ENCODE measurements at regions not wholly inside any gene's neighbourhood (a gene's known extent, or its start where the extent isn't known, plus 50 kb on each side); places are given as distances from the start of the nearest gene placed in this dataset.
"Not testable (repeated sequence)": the region's sequence is repeated elsewhere in the genome, so short reads cannot be mapped to it uniquely, and the experiment has no call there.

- H3K27me3 Mint-ChIP-seq (ENCODE audit: insufficient read depth, unreplicated experiment): peaks cover 8% of the 10 kb centered on the region
- H3K27ac Mint-ChIP-seq (ENCODE audit: unreplicated experiment): no peak overlapping the region
- ChIA-PET CTCF (no interaction called here), POLR2A (no interaction called here)
- intact Hi-C loops (cut with micrococcal nuclease; ENCODE audit: unreplicated experiment): no loop called here
- peaks cover 9% of the 10 kb centered on the region; the same call in 1 of the 2 replicates for H3K9me3 ChIP-seq
- H3K27me3 ChIP-seq (replicated peaks; ENCODE audit: control insufficient read depth, insufficient read depth, low read length): peaks cover 2% of the 10 kb centered on the region; the same call in 1 of the 2 replicates
- peaks cover 18% of the 10 kb centered on the region for H3K9me3 Mint-ChIP-seq (ENCODE audit: unreplicated experiment)
- BruUV-seq (replicated peaks): no TSS peak
- H3K4me1 Mint-ChIP-seq (ENCODE audit: low read depth, unreplicated experiment): no peaks in the 10 kb centered on the region
- no peak overlapping the region for H3K4me3 ChIP-seq (ENCODE audit: low read depth, low read length)
- no peak for DNase-seq
- TF ChIP-seq CTCF (IDR thresholded peaks at IDR 0.05; ENCODE audit: insufficient read depth in 1 of 2, low read depth in 1 of 2, low read length in 1 of 2, severe bottlenecking in 1 of 2, unreplicated experiment in 1 of 2): no peak
- no peaks in the 10 kb centered on the region for H3K36me3 Mint-ChIP-seq (ENCODE audit: insufficient read depth, unreplicated experiment)
- no peaks in the 10 kb centered on the region for H3K36me3 ChIP-seq (ENCODE audit: control insufficient read depth, insufficient read depth, low read length)
- H3K4me3 Mint-ChIP-seq (ENCODE audit: unreplicated experiment): no peak overlapping the region
- no peaks in the 10 kb centered on the region for H3K4me1 ChIP-seq
Observed at GRCh38 chr2:134035605-134036370, 218.1 kb upstream of the MGAT5 start.

- BruUV-seq (replicated peaks): no TSS peak
- peaks cover 26% of the 10 kb centered on the region for H3K9me3 Mint-ChIP-seq (ENCODE audit: unreplicated experiment)
- peaks cover 9% of the 10 kb centered on the region; the same call in 1 of the 2 replicates for H3K9me3 ChIP-seq
- H3K27me3 ChIP-seq (replicated peaks; ENCODE audit: control insufficient read depth, insufficient read depth, low read length): no peaks in the 10 kb centered on the region
- H3K4me3 ChIP-seq (ENCODE audit: low read depth, low read length): no peak overlapping the region
- no peak for TF ChIP-seq CTCF (IDR thresholded peaks at IDR 0.05; ENCODE audit: insufficient read depth in 1 of 2, low read depth in 1 of 2, low read length in 1 of 2, severe bottlenecking in 1 of 2, unreplicated experiment in 1 of 2)
- POLR2A ChIA-PET: no interaction called here
- H3K4me3 Mint-ChIP-seq (ENCODE audit: unreplicated experiment): no peak overlapping the region
- no peak overlapping the region for H3K27ac Mint-ChIP-seq (ENCODE audit: unreplicated experiment)
- H3K4me1 ChIP-seq: no peaks in the 10 kb centered on the region
- H3K27me3 Mint-ChIP-seq (ENCODE audit: insufficient read depth, unreplicated experiment): peaks cover 4% of the 10 kb centered on the region
- H3K4me1 Mint-ChIP-seq (ENCODE audit: low read depth, unreplicated experiment): no peaks in the 10 kb centered on the region
- no peak for DNase-seq
- no peaks in the 10 kb centered on the region for H3K36me3 ChIP-seq (ENCODE audit: control insufficient read depth, insufficient read depth, low read length)
- H3K36me3 Mint-ChIP-seq (ENCODE audit: insufficient read depth, unreplicated experiment): no peaks in the 10 kb centered on the region
- intact Hi-C loops (cut with micrococcal nuclease; ENCODE audit: unreplicated experiment): no loop called here
- CTCF ChIA-PET: no interaction called here
Observed at GRCh38 chr2:134039912-134040581, 213.8 kb upstream of the MGAT5 start.

- intact Hi-C loops (cut with micrococcal nuclease; ENCODE audit: unreplicated experiment); H3K4me1 Mint-ChIP-seq (ENCODE audit: low read depth, unreplicated experiment); BruUV-seq (replicated peaks); H3K4me1 ChIP-seq; H3K27ac Mint-ChIP-seq (ENCODE audit: unreplicated experiment); H3K27me3 ChIP-seq (replicated peaks; ENCODE audit: control insufficient read depth, insufficient read depth, low read length); H3K27me3 Mint-ChIP-seq (ENCODE audit: insufficient read depth, unreplicated experiment); DNase-seq; H3K36me3 Mint-ChIP-seq (ENCODE audit: insufficient read depth, unreplicated experiment); POLR2A ChIA-PET; H3K4me3 Mint-ChIP-seq (ENCODE audit: unreplicated experiment); H3K4me3 ChIP-seq (ENCODE audit: low read depth, low read length); CTCF ChIA-PET; H3K36me3 ChIP-seq (ENCODE audit: control insufficient read depth, insufficient read depth, low read length); H3K9me3 ChIP-seq: not testable (repeated sequence)
- H3K9me3 Mint-ChIP-seq (ENCODE audit: unreplicated experiment): peaks cover 31% of the 10 kb centered on the region
Observed at GRCh38 chr2:134040626-134041172, 213.2 kb upstream of the MGAT5 start.
